ENCODE measurements at regions not wholly inside any gene's neighbourhood (a gene's known extent, or its start where the extent isn't known, plus 50 kb on each side); places are given as distances from the start of the nearest gene placed in this dataset.

GRCh38 chr4:103934178-103934789, 214.5 kb upstream of the TACR3 start (continued):
- peak; percentile 51 to 56 for TF ChIP-seq RAD21 (CRISPR knock-in tag; conservative IDR thresholded peaks at IDR 0.05 in 1 of 2, IDR thresholded peaks at IDR 0.05 in 1 of 2)
- TF ChIP-seq EHMT2 (IDR thresholded peaks at IDR 0.05), result no peak

- no peaks in the 10 kb centered on the region for H3K79me2 ChIP-seq (ENCODE audit: control insufficient read depth, insufficient read depth, low read length)
- H3K4me3 ChIP-seq, result no peak overlapping the region
- H4K20me1 ChIP-seq (replicated peaks; ENCODE audit: control insufficient read depth, insufficient read depth, low read length), result no peaks in the 10 kb centered on the region
- CTCF ChIA-PET (ENCODE audit: low intra/inter-chr PET ratio), result no interaction called here
- in situ Hi-C loops (cut with MboI), result loop anchor here (25.0 kb wide), 2 partner anchors 716 to 1316 kb away; no protein-coding TSS in a partner anchor
- no TSS peak for BruUV-seq (replicated peaks)
- intact Hi-C loops (cut with micrococcal nuclease), result no loop called here
- no peak overlapping the region for H3K27ac ChIP-seq (ENCODE audit: extremely low read depth, low read depth, low read length)
- ATAC-seq, result no peak
- no peak overlapping the region for H2AFZ ChIP-seq (ENCODE audit: low read depth, low read length)
- FAIRE-seq, result no peak
- H3K4me1 ChIP-seq (replicated peaks in 1 of 2; ENCODE audit: control insufficient read depth in 2 of 2, insufficient read depth in 2 of 2, low read length in 2 of 2), result no peaks in the 10 kb centered on the region; a peak in 1 of 5 replicates
- H3K9me3 ChIP-seq (replicated peaks; ENCODE audit: control insufficient read depth, insufficient read depth, low read depth, low read length), result no peaks in the 10 kb centered on the region
- H3K9me1 ChIP-seq (ENCODE audit: control insufficient read depth, insufficient read depth, low read length), result no peaks in the 10 kb centered on the region
- POLR2A ChIA-PET, result no interaction called here
- H3K9ac ChIP-seq (ENCODE audit: insufficient read depth in 1 of 2, low read depth in 2 of 2, low read length in 2 of 2), result no peak overlapping the region
- DNase-seq (ENCODE audit: extremely low read depth in 1 of 4, low spot score in 3 of 4), result no peak
- 0% methylated on average over 2 of the region's 2 CpGs for WGBS (ENCODE audit: insufficient coverage, low coverage, missing lambda C conversion rate)
- TF ChIP-seq ZNF589 (CRISPR knock-in tag; IDR thresholded peaks at IDR 0.05; ENCODE audit: low read depth) (no peak), HMG20B (CRISPR knock-in tag; IDR thresholded peaks at IDR 0.05) (no peak), GTF2E2 (tag; IDR thresholded peaks at IDR 0.05) (no peak), TOE1 (IDR thresholded peaks at IDR 0.05; ENCODE audit: borderline replicate concordance) (no peak), TOE1 (CRISPR knock-in tag; IDR thresholded peaks at IDR 0.05; ENCODE audit: borderline replicate concordance, low read depth) (no peak), HES1 (IDR thresholded peaks at IDR 0.05; ENCODE audit: low read depth) (no peak), STAT5A (IDR thresholded peaks at IDR 0.05; ENCODE audit: borderline replicate concordance, low read length) (no peak), TAF9B (IDR thresholded peaks at IDR 0.05; ENCODE audit: partially characterized antibody) (no peak), GTF2F1 (IDR thresholded peaks at IDR 0.05; ENCODE audit: low read depth, low read length) (no peak), POLR2H (tag; IDR thresholded peaks at IDR 0.05; ENCODE audit: low read depth) (no peak), TRIM28 (IDR thresholded peaks at IDR 0.05) (no peak)
- TF ChIP-seq, protein P1, sequence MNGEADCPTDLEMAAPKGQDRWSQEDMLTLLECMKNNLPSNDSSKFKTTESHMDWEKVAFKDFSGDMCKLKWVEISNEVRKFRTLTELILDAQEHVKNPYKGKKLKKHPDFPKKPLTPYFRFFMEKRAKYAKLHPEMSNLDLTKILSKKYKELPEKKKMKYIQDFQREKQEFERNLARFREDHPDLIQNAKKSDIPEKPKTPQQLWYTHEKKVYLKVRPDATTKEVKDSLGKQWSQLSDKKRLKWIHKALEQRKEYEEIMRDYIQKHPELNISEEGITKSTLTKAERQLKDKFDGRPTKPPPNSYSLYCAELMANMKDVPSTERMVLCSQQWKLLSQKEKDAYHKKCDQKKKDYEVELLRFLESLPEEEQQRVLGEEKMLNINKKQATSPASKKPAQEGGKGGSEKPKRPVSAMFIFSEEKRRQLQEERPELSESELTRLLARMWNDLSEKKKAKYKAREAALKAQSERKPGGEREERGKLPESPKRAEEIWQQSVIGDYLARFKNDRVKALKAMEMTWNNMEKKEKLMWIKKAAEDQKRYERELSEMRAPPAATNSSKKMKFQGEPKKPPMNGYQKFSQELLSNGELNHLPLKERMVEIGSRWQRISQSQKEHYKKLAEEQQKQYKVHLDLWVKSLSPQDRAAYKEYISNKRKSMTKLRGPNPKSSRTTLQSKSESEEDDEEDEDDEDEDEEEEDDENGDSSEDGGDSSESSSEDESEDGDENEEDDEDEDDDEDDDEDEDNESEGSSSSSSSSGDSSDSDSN (IDR thresholded peaks at IDR 0.05; ENCODE audit: borderline replicate concordance in 1 of 2, low read depth in 2 of 2, low read length in 2 of 2), result no peak
- no peak overlapping the region for H3K4me2 ChIP-seq (ENCODE audit: insufficient read depth, low read length)
- H3K27me3 ChIP-seq (ENCODE audit: control insufficient read depth in 2 of 2, insufficient read depth in 2 of 2, low read length in 2 of 2), result no peaks in the 10 kb centered on the region
- H3K36me3 ChIP-seq (ENCODE audit: control insufficient read depth, insufficient read depth, low read length), result no peaks in the 10 kb centered on the region
Measured at GRCh38 chr4:103928370-103928769, 208.6 kb upstream of the TACR3 start.
